ENCODE measurements at regions not wholly inside any gene's neighbourhood (a gene's known extent, or its start where the extent isn't known, plus 50 kb on each side); places are given as distances from the start of the nearest gene placed in this dataset.

DNA sequence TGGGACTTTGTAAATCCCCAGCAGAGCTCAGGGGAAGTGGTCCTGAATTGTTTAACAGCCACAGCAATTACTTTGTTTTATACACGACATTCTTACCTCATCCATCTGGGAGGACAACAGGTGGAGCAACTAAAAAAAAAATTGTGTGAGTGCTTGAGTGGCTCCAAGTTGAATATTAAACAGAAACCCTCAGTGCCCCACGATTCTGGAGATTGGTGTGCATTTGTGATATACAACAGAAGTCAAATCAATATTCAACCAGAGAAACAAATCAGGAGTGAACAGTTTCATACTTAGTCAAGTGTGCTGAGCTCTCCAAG lies 204.8 kb downstream of the HAPSTR1 start:
- TF ChIP-seq, protein P1, sequence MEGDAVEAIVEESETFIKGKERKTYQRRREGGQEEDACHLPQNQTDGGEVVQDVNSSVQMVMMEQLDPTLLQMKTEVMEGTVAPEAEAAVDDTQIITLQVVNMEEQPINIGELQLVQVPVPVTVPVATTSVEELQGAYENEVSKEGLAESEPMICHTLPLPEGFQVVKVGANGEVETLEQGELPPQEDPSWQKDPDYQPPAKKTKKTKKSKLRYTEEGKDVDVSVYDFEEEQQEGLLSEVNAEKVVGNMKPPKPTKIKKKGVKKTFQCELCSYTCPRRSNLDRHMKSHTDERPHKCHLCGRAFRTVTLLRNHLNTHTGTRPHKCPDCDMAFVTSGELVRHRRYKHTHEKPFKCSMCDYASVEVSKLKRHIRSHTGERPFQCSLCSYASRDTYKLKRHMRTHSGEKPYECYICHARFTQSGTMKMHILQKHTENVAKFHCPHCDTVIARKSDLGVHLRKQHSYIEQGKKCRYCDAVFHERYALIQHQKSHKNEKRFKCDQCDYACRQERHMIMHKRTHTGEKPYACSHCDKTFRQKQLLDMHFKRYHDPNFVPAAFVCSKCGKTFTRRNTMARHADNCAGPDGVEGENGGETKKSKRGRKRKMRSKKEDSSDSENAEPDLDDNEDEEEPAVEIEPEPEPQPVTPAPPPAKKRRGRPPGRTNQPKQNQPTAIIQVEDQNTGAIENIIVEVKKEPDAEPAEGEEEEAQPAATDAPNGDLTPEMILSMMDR (conservative IDR thresholded peaks at IDR 0.05; ENCODE audit: low read depth), result no peak
- ChIA-PET CTCF (no interaction called here), POLR2A (ENCODE audit: low non-redundant PET) (no interaction called here)
- DNase-seq (ENCODE audit: low spot score), result no peak
- H3K27ac ChIP-seq, result no peak overlapping the region

- no peak for DNase-seq (ENCODE audit: low spot score)
- TF ChIP-seq, protein P1 (conservative IDR thresholded peaks at IDR 0.05; ENCODE audit: low read depth), result peak; percentile 40
- H3K27ac ChIP-seq, result no peak overlapping the region
- ChIA-PET CTCF (interaction anchor here (0.7 kb wide), 1 partner anchor 770 kb away, joined by 3 read pairs; no protein-coding TSS in a partner anchor), POLR2A (ENCODE audit: low non-redundant PET) (no interaction called here)
Measured at GRCh38 chr16:9297437-9298113, 206.1 kb downstream of the HAPSTR1 start.

- TF ChIP-seq, protein P1 (conservative IDR thresholded peaks at IDR 0.05; ENCODE audit: low read depth), result no peak
- H3K27ac ChIP-seq, result no peak overlapping the region
- CTCF ChIA-PET, result no interaction called here
- POLR2A ChIA-PET (ENCODE audit: low non-redundant PET), result no interaction called here
- DNase-seq (ENCODE audit: low spot score), result no peak
Measured at GRCh38 chr16:9300252-9300651, 208.8 kb downstream of the HAPSTR1 start.

- TF ChIP-seq, protein P1 (conservative IDR thresholded peaks at IDR 0.05; ENCODE audit: low read depth), result no peak
- ChIA-PET CTCF (no interaction called here), POLR2A (ENCODE audit: low non-redundant PET) (no interaction called here)
- no peak overlapping the region for H3K27ac ChIP-seq
- no peak for DNase-seq (ENCODE audit: low spot score)
Measured at GRCh38 chr16:9302072-9302471, 210.6 kb downstream of the HAPSTR1 start.

DNA sequence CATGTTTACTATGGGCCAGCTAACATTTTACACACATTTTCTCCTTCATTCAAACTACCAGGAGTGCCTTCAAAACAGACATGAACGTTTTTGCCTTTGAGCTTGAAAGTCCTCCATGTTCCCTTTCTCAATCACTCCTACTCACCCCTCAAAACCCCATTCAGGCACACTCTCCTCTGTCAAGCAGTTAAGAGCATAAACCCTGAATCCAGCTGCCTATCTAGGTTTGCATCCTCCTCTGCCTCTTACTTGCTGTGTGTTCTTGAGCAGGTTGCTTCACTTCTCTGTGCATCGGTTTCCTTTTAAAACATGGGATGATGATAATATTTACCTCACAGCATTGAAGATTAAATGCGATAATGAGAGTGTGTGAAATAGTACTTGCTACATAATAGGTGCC lies 215.3 kb downstream of the HAPSTR1 start:
- DNase-seq (ENCODE audit: low spot score), result no peak
- POLR2A ChIA-PET (ENCODE audit: low non-redundant PET), result no interaction called here
- TF ChIP-seq, protein P1 (conservative IDR thresholded peaks at IDR 0.05; ENCODE audit: low read depth), result no peak
- CTCF ChIA-PET, result no interaction called here
- no peak overlapping the region for H3K27ac ChIP-seq

GRCh38 chr16:9307446-9307845 lies 216.0 kb downstream of the HAPSTR1 start:
- ChIA-PET POLR2A (ENCODE audit: low non-redundant PET) (no interaction called here), CTCF (no interaction called here)
- no peak overlapping the region for H3K27ac ChIP-seq
- DNase-seq (ENCODE audit: low spot score), result no peak
- TF ChIP-seq, protein P1 (conservative IDR thresholded peaks at IDR 0.05; ENCODE audit: low read depth), result no peak
